NCI-H82 treated with DMSO at 0.1 percent for 48 hours (cell line): ENCODE measurements at regions not wholly inside any gene's neighbourhood (a gene's known extent, or its start where the extent isn't known, plus 50 kb on each side); places are given as distances from the start of the nearest gene placed in this dataset.

Experiments
- DNase-seq: peaks from one replicate; lab custom pipeline; 2025; ENCODE audit not compliant: unreplicated experiment; lab: John Stamatoyannopoulos, UW

DNA sequence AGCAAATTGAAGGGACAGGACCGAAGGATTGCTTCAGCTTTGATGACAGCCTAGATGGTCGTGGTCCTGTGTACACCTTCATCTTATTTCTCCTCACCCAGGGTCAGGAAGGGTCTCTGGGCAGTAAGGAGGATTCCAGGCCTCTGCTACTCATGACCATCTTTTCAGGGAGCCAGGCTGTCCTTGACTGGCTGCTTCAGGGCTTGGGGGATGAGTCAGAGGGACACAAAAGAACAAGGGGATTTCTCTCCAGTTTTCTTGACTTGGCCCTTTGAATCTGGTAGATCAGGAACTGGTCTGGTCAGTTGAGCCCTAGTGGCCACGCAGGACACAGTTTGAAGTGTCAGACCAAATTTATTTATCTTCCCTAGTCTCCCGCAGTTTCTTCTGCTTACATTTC, 402.1 kb upstream of the CHD6 start:
- DNase-seq: no peak

DNA sequence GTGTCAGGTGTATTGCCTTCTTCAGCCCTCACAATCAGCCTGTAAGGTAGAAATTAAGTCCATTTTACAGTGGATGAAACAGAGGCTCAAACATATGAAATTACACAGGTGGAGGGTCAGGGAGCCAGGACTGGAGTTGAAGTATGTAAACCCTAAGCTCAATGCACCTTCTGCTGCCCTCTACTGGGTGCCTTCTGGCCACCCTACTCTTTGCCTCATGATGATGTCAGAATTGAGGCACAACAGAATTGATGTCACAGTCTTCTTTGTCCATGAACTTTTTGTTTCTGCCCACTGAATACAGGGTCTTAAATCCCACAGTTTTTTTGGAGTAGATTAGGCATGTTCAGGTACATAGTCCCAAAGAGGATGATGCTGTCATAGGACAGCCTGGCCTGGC, 400.8 kb upstream of the CHD6 start:
- DNase-seq: no peak

DNA sequence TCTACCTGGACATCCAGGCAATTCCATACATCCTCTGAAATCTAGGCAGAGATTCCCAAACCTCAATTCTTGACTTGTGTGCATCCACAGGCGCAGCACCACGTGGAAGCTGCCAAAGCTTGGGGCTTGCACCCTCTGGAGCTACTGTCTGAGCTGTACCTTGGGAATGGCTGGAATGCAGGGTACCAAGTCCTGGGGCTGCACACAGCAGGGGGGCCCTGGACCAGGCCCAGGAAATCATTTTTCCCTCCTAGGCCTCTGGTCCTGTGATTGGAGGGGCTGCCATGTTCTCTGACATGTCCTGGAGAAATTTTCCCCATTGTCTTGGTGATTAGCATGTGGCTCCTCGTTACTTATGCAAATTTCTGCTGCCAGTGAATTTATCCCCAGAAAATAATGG, 391.9 kb upstream of the CHD6 start:
- DNase-seq: no peak

DNA sequence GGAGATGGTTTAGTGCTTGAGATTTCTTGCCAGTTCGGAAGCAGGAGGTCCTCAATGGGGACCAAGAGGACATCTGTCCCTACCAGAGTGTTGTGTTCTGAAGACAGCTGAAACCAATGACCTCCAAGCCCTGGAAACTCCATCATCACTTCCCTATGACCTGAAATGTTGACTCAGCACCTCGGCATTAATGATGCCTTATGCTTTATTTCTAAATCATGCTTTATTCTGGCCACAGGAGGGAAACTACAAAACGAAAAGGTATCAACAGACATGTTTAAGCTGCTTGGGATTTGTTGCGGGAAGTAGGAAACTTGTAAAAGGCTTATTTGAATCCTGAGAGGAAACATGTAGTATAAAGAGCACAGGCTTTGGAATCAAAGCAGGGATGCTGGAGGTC, 389.1 kb upstream of the CHD6 start:
- no peak for DNase-seq

DNA sequence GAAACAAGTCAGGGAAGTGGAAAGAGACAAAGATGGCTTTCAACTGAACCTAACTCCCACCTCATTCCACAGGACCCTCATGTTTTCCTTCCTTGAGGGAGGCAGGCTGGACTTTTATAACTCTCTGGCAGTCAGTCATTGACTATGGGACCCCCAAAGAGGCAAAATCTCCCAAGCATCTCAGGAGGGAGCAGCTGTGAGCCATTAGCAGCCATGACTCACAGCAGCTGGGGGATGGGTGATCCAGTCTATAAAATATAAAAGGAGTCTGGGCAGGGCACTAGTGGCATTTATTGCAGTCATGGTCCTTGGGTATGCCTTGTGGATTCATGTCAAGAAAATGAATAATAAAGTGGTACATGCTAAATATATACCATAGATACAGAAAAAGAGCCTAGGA, 387.0 kb upstream of the CHD6 start:
- no peak for DNase-seq

DNA sequence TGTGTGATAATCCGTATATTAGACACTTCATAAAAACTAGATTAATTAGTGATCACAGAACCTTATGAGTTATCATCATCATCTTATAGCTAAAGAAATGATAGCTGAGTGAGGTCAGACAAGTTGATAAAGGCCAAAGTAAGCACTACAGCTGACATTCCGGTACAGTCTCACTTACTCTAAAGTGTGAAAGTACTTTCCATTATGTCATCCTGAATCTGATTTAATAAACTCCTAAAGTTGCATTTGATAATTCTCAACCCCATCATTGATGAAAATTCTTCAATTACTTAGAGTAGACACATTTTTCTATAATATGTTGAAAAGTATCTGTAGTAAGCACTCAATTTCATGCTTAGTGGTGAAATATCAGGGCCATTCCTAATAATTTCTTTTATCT, 385.2 kb upstream of the CHD6 start:
- DNase-seq: no peak

DNA sequence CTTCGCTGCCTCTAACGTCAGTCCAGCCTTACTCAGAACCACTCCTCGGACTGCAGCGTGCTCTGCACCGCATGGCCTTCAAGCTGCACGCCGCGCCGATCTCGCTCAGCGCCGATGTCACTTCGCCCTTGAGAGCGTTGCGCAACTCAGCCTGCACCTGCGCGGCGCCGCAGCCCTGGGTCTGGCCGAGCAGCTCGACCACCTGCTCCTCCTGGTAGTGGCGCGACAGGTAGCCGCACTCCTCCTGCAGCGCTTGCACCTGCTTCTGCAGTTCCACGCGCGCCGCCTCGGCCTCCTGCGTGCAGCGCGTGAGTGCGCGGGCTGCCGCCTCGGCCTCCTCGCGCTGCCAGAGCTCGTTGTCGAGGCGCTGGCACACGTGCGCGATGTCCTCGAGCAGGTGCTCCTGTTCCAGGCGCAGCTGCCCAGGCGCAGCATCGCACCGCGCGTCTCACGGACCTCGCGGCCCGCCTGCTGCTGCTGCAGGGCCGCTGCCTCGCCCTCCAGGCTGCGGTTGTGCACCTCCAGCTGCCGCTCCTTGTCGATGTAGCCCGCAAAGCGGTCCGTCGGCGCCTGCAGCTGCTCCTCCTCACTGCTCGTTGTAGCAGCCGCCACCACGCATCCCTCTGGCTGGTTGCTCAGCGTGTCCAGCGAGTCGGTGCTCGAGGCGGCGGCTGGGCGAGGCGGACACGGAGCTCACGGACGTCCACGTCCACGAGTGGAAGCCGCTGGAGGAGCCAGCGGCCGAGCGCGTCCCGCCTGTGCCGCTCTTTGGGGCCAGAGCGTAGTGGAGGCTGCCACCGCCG, 380.6 kb upstream of the CHD6 start:
- DNase-seq: no peak

DNA sequence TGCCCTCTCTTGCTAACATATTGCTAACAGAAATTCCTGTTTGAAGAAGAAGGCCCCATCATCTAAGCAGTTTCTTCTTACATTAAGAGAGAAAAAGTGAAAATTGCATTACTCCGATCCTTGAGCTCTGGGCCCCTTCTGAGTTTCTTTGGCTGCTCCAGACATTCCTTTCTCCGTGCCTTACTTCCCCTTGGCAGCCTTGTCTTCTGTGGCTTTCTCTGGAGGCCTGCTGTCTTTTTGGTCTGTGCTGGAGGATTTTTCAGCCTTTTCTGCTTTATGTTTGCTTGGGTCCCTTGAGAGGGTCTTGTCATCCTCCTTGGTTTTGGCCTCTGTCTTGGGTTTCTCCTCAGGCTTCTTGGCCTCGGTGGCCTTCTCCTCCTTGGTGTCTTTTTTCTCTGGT, 378.8 kb upstream of the CHD6 start:
- no peak for DNase-seq

DNA sequence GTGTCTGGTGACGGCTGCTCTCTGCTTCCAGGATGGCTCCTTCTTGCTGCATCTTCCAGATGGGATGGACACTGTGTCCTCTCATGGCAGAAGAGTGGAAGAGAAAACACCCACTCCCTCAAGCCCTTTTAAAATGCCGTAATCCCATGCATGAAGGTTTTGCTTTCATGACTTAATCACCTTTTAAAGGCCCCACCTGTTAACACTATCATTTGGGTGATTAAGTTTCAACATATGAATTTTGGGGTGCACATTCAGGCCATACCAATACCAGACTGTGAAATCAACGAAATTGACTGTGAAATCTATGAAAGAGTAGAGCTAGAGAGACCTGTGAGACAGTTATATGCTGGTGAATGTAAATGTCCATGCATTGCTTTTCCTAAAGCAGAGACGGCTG, 374.3 kb upstream of the CHD6 start:
- DNase-seq: peak; percentile 89

DNA sequence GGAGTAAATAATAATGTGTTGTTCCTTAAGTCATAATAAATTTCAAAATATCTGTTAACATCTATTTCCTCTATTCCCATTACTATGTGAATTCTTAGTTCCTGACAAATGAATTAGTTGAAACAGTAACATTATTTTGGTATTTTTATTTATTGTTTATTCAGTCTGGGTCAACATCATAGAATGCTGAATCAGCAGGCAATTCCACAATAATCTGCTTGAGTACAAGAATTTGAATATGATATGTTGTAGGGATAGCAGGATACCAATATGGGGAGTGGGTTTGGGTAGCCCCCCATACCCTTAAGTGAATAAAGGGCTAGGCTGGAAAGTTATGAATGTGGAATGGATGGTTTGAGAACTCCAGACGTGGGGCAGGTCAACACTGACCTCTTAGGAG, 373.2 kb upstream of the CHD6 start:
- no peak for DNase-seq

DNA sequence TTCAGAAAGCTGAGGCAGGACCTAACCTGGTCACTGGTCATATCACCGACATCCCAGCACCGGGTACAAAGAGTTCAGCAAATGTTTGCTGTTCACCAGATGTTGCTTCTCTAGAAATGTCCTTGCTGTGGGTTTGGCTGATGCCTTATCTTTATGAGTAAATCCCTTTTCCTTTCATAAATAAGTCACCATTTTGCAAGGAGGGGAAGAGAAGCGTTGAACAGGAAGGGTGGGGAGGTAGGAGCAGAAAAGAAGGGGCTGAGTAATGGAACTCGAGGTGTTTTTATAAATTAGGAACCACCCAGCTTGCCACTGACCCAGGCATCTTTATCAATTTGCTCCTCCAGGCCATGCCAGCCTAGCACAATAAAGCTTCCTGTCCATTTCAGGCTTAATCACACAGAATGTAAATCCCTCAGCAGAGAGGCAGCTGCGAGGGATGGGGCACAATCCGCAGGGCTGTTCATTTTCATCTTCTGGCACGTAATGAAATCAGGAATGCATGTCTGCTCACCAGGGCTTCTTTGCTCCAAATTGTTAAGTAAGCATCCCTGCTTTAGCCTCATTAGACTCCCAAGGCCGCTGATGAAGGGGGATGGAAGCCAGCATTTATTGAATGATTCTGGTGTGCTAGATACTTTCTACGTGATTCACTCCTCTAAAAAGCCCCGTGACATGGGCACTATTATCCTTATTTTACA, 371.9 kb upstream of the CHD6 start:
- DNase-seq: peak; percentile 54

DNA sequence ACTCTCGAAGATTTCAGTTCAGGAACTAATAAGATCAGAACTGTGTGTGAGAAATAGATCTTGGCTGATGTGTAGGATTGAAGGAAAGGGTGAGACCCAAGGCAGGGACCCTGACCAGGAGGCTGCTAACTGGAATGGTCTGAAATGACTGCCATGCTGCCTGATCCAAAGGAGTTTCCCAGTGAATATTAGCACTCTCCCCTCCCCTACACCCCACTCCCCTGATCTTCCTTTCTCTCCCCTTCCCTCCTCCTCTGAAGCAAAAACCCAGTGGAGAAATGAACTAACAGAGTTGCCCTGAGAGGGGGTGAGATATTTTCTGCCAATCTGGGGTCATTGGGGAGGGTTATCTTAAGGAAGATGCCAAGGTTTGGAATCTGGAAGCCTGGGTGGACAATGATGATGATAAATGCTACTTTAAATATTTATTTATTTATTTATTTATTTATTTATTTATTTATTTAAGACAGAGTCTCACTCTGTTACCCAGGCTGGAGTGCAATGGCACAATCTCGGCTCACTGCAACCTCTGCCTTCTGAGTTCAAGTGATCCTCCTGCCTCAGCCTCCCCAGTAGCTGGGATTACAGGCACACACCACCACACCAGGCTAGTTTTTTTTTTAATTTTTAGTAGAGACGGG, 371.0 kb upstream of the CHD6 start:
- DNase-seq: no peak

DNA sequence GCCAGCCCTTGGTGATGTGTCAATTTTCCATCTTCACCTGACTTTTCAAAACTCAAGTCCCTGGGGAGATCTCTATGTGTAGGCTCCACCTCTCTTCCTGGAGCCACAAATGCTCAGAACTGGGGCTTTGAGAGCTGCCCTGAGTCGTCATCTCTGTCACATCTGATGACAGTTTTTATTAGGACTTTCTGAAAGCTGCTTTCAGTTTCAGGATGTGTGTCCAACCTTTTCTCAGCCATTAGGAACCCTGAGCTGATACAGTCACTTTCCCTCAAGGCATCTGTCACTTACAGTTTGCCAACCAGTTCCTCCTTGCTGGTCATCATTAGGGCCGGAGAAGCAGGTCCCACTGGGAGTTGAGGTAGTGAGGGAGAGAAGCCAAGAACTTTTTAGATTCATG, 365.9 kb upstream of the CHD6 start:
- DNase-seq: no peak

DNA sequence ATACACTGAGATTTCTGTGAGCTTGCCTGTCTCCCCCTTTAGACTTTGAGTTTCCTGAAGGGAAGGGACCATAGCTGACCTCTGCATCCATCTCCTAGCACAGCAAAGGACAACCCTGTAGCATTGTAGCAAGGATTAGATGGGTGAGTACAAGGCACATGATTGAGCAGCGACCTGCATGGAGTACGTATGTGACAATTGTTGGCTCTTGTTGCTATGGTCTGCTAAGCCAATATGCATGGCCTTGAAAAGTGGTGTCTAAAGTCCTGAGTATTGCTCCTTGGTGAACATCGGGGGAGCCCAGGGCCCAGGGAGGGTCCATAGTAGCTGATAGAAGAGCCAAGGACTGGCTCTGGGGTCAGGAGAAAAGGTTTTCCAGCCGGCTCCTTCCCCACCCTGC, 365.0 kb upstream of the CHD6 start:
- DNase-seq: no peak

DNA sequence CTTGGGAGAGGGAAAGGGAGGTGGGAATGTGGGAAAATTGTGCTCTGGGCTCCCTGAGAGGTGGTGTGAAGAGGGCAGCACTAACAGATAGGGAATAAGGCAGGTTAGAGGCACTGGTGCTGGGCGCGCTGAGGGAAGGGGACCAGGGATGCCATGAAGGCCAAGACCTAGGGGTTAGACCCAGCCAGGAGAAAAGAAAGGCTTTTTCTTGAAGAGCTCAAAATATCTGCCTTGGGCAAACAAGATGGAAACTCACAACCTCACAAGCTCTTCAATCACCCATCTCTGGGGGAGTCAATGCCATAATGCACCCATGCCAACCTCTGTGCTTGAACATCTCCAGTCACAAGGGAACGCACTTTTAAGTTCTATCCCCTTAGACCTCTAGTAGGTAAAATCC, 363.6 kb upstream of the CHD6 start:
- no peak for DNase-seq

DNA sequence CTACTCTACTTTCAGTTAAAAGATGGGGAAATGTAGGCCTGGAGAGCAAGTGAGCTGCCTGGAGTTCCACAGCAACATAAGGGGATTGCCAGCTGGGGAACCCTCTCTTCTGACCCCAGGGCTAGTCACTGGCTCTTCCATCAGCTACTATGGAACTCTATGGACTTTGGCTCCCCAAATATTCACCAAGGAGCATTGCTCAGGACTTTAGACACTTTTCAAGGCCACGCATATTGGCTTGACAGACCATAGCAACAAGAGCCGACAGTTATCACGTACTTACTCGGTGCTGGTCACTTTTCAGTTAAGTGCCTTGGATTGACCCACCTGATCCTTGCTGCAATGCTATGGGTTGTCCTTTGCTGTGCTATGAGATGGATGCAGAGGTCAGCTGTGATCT, 360.7 kb upstream of the CHD6 start:
- no peak for DNase-seq

DNA sequence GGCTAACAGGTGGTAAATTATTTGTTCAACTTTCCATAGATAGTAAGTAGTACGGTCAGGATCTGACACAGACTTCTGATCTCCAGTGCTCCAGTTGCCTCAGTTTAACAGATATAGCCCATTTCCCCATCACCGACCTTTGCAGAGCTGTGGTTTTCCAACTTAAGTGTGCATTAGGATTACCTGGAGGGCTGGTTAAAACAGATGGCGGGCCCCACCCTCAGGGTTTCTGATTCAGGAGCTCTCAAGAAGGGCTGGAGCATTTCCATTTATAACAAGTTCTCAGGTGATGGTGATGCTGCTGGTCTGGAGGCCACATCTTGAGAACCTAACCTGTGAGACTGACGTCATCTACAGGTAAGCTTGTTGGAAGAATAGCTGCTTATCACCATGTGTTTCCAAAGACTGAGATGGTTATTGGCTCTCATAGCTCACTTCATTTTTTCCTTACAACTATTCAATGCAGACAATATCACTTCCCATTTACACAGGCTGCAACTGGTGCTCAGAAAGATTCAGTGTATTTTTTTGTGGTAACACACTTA, 360.1 kb upstream of the CHD6 start:
- DNase-seq: peak; percentile 81

DNA sequence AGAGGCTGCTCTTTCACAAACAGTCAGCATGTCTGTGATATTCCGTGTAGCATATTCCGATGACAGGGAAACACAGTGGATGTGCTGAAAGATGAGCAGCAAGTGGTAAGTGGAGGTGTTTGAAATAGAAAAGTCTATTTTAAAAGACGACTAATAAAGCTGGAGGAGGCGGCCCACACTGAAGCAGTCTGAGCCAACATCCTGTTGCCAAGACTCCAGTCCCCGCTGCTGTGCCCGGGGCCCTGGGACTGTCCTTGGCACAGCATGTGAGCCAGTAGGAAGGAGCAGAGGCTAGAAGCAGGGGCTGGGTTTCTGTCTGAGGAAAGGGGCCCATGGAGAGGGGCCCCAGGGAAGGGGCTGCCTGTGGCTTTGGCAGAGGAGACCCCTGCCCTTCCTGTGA, 351.5 kb upstream of the CHD6 start:
- DNase-seq: no peak

DNA sequence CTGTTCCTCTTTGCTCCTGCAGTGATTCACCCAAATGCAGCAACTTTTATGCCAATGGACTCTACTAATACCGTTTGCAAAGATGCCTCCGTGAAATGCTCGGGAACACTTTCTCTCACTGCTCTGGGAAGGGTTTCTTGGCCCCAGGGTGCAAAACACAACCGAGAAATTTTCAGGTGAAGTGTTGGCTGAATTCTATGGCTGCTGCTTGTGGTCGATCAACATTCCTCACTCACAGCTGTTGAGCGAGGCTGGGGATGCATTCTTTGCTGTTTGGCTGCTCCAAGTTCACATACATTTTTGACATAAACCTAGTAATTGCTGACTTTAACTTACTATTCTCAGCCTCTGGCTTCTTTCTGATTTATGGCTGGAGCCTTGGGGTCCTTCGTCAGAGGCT, 342.0 kb upstream of the CHD6 start:
- no peak for DNase-seq

DNA sequence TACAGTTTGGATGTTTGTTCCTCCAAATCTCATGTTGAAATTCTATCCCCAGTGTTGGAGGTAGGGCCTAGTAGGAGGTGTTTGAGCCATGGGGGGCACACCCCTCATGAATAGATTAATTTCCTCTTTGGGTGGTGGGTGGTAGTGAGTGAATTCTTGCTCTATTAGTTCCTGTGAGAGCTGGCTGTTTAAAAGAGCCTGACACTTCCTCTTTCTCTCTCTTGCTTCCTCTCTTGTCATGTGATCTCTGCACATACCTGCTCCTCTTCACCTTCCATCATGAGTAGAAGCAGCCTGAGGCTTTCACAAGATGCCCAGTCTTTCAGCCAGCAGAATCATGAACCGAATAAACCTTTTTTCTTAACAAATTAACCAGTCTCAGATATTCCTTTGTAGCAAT, 340.2 kb upstream of the CHD6 start:
- no peak for DNase-seq

DNA sequence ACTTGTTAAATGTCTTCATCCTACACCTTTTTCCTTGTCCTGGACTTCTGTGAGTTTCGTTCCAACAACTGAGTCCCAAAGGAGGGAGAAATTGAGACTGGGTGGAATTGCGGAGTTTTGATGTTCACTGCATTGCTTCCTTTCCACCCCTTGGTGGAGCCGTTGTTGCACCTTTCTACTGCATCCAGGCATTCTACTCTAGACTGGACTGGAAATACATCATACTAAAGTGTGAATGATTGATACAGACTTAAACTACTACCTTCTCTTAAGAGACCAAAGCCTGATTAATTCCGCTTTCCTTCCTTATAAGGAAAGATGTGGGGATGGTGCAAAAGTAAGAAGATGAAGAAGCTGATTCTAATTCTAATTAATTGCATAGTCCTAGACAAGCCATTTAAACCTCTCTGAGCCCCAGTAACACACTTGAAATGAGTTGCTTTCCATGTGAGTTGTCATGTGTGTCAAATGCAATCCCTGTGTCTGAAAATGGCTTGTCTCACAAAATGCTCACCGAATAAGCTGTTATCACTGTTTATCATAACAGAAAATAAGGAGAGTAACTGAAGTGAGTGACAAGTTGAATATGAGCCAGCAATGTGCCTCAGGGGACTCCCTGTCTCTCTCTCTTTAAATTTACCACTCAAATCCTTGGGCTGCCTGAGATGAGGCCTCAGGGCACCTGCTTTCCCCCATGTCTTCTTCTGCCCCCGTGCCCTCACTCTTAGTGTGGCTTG, 338.3 kb upstream of the CHD6 start:
- DNase-seq: peak; percentile 74
